MCF 10A (cell line): ENCODE measurements at regions not wholly inside any gene's neighbourhood (a gene's known extent, or its start where the extent isn't known, plus 50 kb on each side); places are given as distances from the start of the nearest gene placed in this dataset.

ENCODE experiments used
- BruUV-seq: library from RNA; stranded (reverse); fragments of 400-500 nt; replicated peaks from 2 replicates; lab custom pipeline; 2021; lab: Mats Ljungman, UMichigan
- CTCF ChIA-PET: fragments of 300-600 bp; sonication (Branson Sonifier 250); formaldehyde crosslinking; extraction: SDS; loops from one replicate; lab custom pipeline; 2021; ENCODE audit warnings: antibody characterized with exemption, inconsistent platforms; lab: Yijun Ruan, JAX
- POLR2A ChIA-PET: fragments of 300-600, 350-650 bp; sonication (Branson Sonifier 250); formaldehyde crosslinking; extraction: SDS; loops from one replicate; lab custom pipeline; 2020; ENCODE audit warnings: antibody characterized with exemption, inconsistent platforms; lab: Yijun Ruan, JAX
- DNase-seq: peaks from one replicate; pipeline ENCODE4 v3.0.0-alpha.2; 2018; ENCODE audit not compliant: unreplicated experiment
- H3K27ac Mint-ChIP-seq: one replicate; pipeline ENCODE4 v1.8.0; 2022; ENCODE audit warnings: mild to moderate bottlenecking, low read depth, mixed read lengths; ENCODE audit not compliant: unreplicated experiment
- H3K27me3 Mint-ChIP-seq: one replicate; pipeline ENCODE4 v1.8.0; 2022; ENCODE audit warnings: mixed read lengths; ENCODE audit not compliant: insufficient read depth, unreplicated experiment
- H3K36me3 Mint-ChIP-seq: one replicate; pipeline ENCODE4 v1.8.0; 2022; ENCODE audit warnings: mild to moderate bottlenecking, moderate library complexity, mixed read lengths; ENCODE audit not compliant: insufficient read depth, unreplicated experiment
- H3K4me1 Mint-ChIP-seq: one replicate; pipeline ENCODE4 v1.8.0; 2022; ENCODE audit warnings: mixed read lengths; ENCODE audit not compliant: insufficient read depth, unreplicated experiment
- H3K4me3 Mint-ChIP-seq: one replicate; pipeline ENCODE4 v1.8.0; 2022; ENCODE audit warnings: mild to moderate bottlenecking, moderate library complexity, mixed read lengths; ENCODE audit not compliant: unreplicated experiment
- H3K9me3 Mint-ChIP-seq: one replicate; pipeline ENCODE4 v1.8.0; 2022; ENCODE audit warnings: mixed read lengths; ENCODE audit not compliant: unreplicated experiment
- intact Hi-C: fragments of 100-400 bp; cut with micrococcal nuclease; formaldehyde crosslinking; loops from 2 replicates; pipeline ENCODE4 v1.14.1; 2022
- TF ChIP-seq, protein P1 (sequence below): fragments of 200-600 bp; IDR thresholded peaks from one replicate; pipeline ENCODE4 v1.8.0; 2022; ENCODE audit warnings: antibody characterized with exemption, mild to moderate bottlenecking; ENCODE audit not compliant: unreplicated experiment

DNA sequence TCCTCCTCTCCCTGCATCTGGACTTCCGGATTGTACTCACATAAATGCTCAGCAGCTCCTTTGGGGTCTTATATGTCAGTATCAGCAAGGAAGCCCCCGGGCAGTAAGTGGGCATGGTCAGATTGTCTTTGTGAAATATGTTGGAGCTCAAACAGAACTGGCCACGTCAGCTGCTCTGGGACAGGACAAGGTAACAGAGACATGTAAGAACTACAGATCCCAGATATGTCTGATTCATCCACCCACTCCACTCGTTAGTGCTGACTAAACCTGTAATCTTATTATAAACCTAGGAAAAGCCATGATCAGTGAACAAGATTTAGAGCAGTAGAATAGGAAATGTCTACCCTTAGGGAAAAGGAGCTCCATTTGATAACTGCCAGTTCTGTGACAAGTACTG lies 561.8 kb downstream of the CETN3 start:
- Mint-ChIP-seq H3K27ac (no peak overlapping the region), H3K4me1 (peaks cover 9% of the 10 kb centered on the region), H3K36me3 (no peaks in the 10 kb centered on the region), H3K27me3 (no peaks in the 10 kb centered on the region), H3K4me3 (no peak overlapping the region), H3K9me3 (no peaks in the 10 kb centered on the region)
- ChIA-PET CTCF (no interaction called here), POLR2A (no interaction called here)
- BruUV-seq: no TSS peak
- intact Hi-C loops: no loop called here
- peak; percentile 13 for DNase-seq
- TF ChIP-seq, protein P1, sequence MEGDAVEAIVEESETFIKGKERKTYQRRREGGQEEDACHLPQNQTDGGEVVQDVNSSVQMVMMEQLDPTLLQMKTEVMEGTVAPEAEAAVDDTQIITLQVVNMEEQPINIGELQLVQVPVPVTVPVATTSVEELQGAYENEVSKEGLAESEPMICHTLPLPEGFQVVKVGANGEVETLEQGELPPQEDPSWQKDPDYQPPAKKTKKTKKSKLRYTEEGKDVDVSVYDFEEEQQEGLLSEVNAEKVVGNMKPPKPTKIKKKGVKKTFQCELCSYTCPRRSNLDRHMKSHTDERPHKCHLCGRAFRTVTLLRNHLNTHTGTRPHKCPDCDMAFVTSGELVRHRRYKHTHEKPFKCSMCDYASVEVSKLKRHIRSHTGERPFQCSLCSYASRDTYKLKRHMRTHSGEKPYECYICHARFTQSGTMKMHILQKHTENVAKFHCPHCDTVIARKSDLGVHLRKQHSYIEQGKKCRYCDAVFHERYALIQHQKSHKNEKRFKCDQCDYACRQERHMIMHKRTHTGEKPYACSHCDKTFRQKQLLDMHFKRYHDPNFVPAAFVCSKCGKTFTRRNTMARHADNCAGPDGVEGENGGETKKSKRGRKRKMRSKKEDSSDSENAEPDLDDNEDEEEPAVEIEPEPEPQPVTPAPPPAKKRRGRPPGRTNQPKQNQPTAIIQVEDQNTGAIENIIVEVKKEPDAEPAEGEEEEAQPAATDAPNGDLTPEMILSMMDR: no peak

DNA sequence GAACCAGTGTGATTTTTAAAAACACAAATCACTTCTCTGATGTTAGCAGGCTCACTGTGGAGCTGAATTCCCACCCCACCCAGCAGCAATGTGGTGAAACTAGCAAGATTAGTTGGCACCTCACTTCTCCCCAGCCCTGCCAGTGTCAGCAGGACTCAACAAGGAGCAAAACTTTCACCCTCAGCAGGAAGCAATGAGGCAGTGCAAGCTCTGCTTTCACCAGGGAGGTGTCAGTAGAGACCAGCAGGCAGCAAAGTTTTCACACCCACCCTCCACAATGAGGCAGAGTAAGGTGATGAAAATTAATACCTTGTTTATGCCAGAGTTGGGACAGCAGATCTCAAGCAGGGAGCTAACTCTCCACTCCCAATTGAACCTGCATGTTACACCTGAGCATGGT lies 565.0 kb downstream of the CETN3 start:
- DNase-seq: no peak
- ChIA-PET CTCF (no interaction called here), POLR2A (no interaction called here)
- Mint-ChIP-seq H3K27me3 (no peaks in the 10 kb centered on the region), H3K27ac (no peak overlapping the region), H3K4me3 (no peak overlapping the region), H3K4me1 (peaks cover 9% of the 10 kb centered on the region), H3K36me3 (no peaks in the 10 kb centered on the region), H3K9me3 (no peaks in the 10 kb centered on the region)
- TF ChIP-seq, protein P1: no peak
- intact Hi-C loops: no loop called here
- no TSS peak for BruUV-seq

DNA sequence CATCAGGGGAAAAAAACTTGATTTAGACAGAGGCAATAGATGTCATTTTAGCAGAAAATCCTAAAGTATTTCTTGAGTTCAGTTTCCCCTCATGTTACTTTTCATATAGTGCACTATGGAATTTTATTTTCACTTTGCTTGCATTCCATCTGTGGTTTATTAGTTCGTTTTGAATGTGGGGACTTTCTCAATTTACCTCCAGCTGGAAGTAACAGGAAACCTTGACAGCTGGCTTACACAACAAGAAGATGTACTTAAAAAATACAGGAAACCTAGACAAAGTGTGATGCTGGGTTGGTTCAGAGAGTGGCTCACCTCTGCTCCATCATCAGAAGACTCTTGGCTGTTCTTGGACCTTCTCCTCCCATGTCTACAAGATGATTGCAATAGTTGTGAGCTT lies 567.0 kb downstream of the CETN3 start:
- ChIA-PET CTCF (no interaction called here), POLR2A (interaction anchor here (0.7 kb wide), 1 partner anchor 351 kb away, joined by 3 read pairs; no protein-coding TSS in a partner anchor)
- intact Hi-C loops: no loop called here
- H3K36me3 Mint-ChIP-seq: no peaks in the 10 kb centered on the region
- BruUV-seq: no TSS peak
- TF ChIP-seq, protein P1: no peak
- peaks cover 1% of the 10 kb centered on the region for H3K4me1 Mint-ChIP-seq
- H3K4me3 Mint-ChIP-seq: no peak overlapping the region
- H3K27me3 Mint-ChIP-seq: no peaks in the 10 kb centered on the region
- no peak overlapping the region for H3K27ac Mint-ChIP-seq
- no peak for DNase-seq
- no peaks in the 10 kb centered on the region for H3K9me3 Mint-ChIP-seq

DNA sequence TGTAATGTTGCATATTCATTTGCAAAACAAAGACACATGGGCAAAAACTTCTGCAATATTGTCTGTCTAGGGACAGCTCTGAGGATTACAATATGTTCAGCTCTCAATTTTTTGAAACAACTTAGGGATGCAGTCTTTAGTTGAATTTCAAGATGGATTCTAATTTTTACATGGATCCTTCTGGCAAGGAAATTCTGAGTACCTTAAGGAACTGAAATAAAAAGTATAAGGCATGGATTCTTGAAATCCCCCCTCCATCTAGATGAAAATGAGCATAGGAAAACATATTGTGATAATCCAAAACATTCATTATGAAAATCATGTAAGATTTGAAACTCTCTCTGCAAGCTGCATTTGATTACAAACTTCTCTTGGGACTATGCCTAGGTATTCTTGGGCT lies 568.6 kb downstream of the CETN3 start:
- TF ChIP-seq, protein P1: no peak
- intact Hi-C loops: no loop called here
- POLR2A ChIA-PET: interaction anchor here (0.7 kb wide), 1 partner anchor 1579 kb away, joined by 3 read pairs; no protein-coding TSS in a partner anchor
- no peaks in the 10 kb centered on the region for H3K36me3 Mint-ChIP-seq
- no TSS peak for BruUV-seq
- H3K4me1 Mint-ChIP-seq: no peaks in the 10 kb centered on the region
- no peaks in the 10 kb centered on the region for H3K27me3 Mint-ChIP-seq
- DNase-seq: no peak
- no peak overlapping the region for H3K4me3 Mint-ChIP-seq
- no peaks in the 10 kb centered on the region for H3K9me3 Mint-ChIP-seq
- H3K27ac Mint-ChIP-seq: no peak overlapping the region
- CTCF ChIA-PET: interaction anchor here (0.5 kb wide), 1 partner anchor 406 kb away, joined by 3 read pairs; no protein-coding TSS in a partner anchor
